Heart left ventricle (tissue), 16 donors: ENCODE measurements at regions not wholly inside any gene's neighbourhood (a gene's known extent, or its start where the extent isn't known, plus 50 kb on each side); places are given as distances from the start of the nearest gene placed in this dataset.

Experiments used
- ATAC-seq, 4 donors: fragments of 200-7000 bp; cut with Tn5 transposase; one replicate each; pipeline ENCODE4 v1.9.1; 2020 to 2022; ENCODE audit warnings: moderate library complexity in 4 of 4, mild to moderate bottlenecking in 3 of 4, moderate number of reproducible peaks in 1 of 4
- DNase-seq, 5 donors: peaks; one replicate each; pipeline ENCODE4 v3.0.0-alpha.2; 2020
- H3K27ac ChIP-seq, 12 donors: fragments of 200-600 bp; sonication (generic) in 4 of 12; one replicate each; pipeline versions ENCODE4 v1.5.0 to v1.8.0; 2016 to 2022; ENCODE audit warnings: mild to moderate bottlenecking in 2 of 12
- H3K27me3 ChIP-seq, 9 donors: fragments of 200-600 bp; sonication (generic) in 2 of 9; one replicate each; pipeline versions ENCODE4 v1.5.1 to v1.8.0; 2016 to 2022; ENCODE audit warnings: mild to moderate bottlenecking in 3 of 9
- H3K36me3 ChIP-seq, 9 donors: fragments of 200-600 bp; sonication (generic) in 2 of 9; one replicate each; pipeline versions ENCODE4 v1.5.0 to v1.8.0; 2018 to 2022; ENCODE audit warnings: mild to moderate bottlenecking in 2 of 9
- H3K4me1 ChIP-seq, 12 donors: fragments of 200-600 bp; sonication (generic) in 4 of 12; one replicate each; pipeline versions ENCODE4 v1.5.0 to v1.8.0; 2016 to 2022; ENCODE audit warnings: mild to moderate bottlenecking in 3 of 12
- H3K4me3 ChIP-seq, 12 donors: fragments of 200-600 bp; sonication (generic) in 4 of 12; one replicate each; pipeline versions ENCODE4 v1.5.0 to v1.8.0; 2017 to 2022; ENCODE audit warnings: mild to moderate bottlenecking in 9 of 12, moderate library complexity in 4 of 12
- H3K9me3 ChIP-seq, 12 donors: fragments of 200-600 bp; sonication (generic) in 4 of 12; one replicate each; pipeline versions ENCODE4 v1.5.0 to v1.8.0; 2016 to 2022; ENCODE audit warnings: mild to moderate bottlenecking in 1 of 12
- POLR2A ChIP-seq, 2 donors: fragments of 450-650 bp; IDR thresholded peaks; one replicate each; pipeline ENCODE4 v1.6.1; 2017; ENCODE audit warnings: antibody characterized with exemption in 2 of 2, mild to moderate bottlenecking in 2 of 2, moderate library complexity in 2 of 2
- WGBS, 4 donors: extraction: QIAGEN DNeasy Blood & Tissue Kit in 2 of 4; methylation state at CpG; one replicate each; pipeline versions ENCODE4 v1.1.5 to v1.1.7; 2013 to 2018; 5-methylcytosine and 5-hydroxymethylcytosine counted together
- intact Hi-C, 10 donors: fragments of 100-400 bp; cut with DNase I; formaldehyde crosslinking; loops; one replicate each; pipeline versions ENCODE4 v1.11.1 to v1.14.2; 2022
- TF ChIP-seq, protein P1 (sequence below), 12 donors: fragments of 200-600 bp; sonication (generic) in 4 of 12; IDR thresholded peaks; one replicate each; pipeline versions ENCODE4 v1.5.0 to v1.8.0; 2018 to 2022; ENCODE audit warnings: antibody characterized with exemption in 12 of 12, mild to moderate bottlenecking in 5 of 12
- donor health status: ischemic (EF 13 %, LVEDD 7.1; RV severe dilation, severe dysfunction).
- donor health status: healthy with polysubstance abuse.
- donor health status: DM: no; HTN: yes; CAD: no.
- donor health status: DM: no; HTN: no; CAD: no.
- donor health status: ischemic (EF 25% LVEDD 6.9; RV normal size, moderate dysfunction).
- donor health status: ischemic (EF 25% LVEDD 5.7; RV mildly dilated, moderate dysfunction).
- donor health status: healthy.
- donor health status: DM: yes; HTN: yes; CAD: no.
- donor health status: ischemic (EF 35%, LVEDD 5.7; RV mildly dilated, moderate dysfunction).
- donor health status: nonischemic (EF 11% LVEDD 7.7; RV severe dilation, severe dysfunction).
- donor health status: DM: yes; HTN: yes; CAD: no.
- donor health status: PGD.
- donor health status: ischemic (EF 29% LVEDD 5.4; RV normal size, mild dysfunction).
- donor health status: nonischemic (EF 23%, LVEDD 6.1; RV moderate dilation, normal function).

DNA sequence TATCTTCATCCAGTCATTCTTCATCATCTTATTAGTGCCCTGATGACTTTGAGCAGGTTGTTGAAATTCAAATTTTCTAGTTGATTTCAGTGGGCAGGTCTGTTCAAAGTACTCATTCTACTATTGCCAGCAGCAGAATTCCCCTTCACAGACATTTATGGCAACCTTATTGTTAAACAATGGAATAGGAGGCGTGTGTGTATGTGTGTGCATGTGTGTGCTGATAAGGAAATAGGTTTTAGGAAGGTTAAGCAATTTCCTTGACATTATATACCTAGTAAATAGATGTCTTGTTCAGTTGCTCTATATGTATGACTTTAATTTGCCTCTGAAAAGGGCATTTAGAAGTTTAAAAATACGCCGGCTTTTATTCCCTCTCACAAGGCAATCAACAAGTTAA, 601.4 kb upstream of the CA10 start:
- intact Hi-C loops, result loop anchor here in 2 of 10 donors (2.0 to 10.0 kb wide), 3 partner anchors 32 to 65 kb away; no protein-coding TSS in a partner anchor
- no peak for ATAC-seq
- no peaks in the 10 kb centered on the region for H3K36me3 ChIP-seq
- no peak overlapping the region for H3K27ac ChIP-seq
- no peak for DNase-seq
- TF ChIP-seq POLR2A (IDR thresholded peaks at IDR 0.05), result no peak
- TF ChIP-seq, protein P1, sequence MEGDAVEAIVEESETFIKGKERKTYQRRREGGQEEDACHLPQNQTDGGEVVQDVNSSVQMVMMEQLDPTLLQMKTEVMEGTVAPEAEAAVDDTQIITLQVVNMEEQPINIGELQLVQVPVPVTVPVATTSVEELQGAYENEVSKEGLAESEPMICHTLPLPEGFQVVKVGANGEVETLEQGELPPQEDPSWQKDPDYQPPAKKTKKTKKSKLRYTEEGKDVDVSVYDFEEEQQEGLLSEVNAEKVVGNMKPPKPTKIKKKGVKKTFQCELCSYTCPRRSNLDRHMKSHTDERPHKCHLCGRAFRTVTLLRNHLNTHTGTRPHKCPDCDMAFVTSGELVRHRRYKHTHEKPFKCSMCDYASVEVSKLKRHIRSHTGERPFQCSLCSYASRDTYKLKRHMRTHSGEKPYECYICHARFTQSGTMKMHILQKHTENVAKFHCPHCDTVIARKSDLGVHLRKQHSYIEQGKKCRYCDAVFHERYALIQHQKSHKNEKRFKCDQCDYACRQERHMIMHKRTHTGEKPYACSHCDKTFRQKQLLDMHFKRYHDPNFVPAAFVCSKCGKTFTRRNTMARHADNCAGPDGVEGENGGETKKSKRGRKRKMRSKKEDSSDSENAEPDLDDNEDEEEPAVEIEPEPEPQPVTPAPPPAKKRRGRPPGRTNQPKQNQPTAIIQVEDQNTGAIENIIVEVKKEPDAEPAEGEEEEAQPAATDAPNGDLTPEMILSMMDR (IDR thresholded peaks at IDR 0.05), result no peak
- H3K9me3 ChIP-seq, result peaks cover 0 to 6% (median under 1%) of the 10 kb centered on the region in 12 donors
- H3K4me1 ChIP-seq, result peaks cover 0 to 4% (median 0%) of the 10 kb centered on the region in 12 donors
- WGBS, 4 donors, result 84 to 89% (median 85%) methylated on average over 3 of the region's 3 CpGs
- no peak overlapping the region for H3K4me3 ChIP-seq
- H3K27me3 ChIP-seq, result no peaks in the 10 kb centered on the region

- H3K4me3 ChIP-seq, result no peak overlapping the region
- ATAC-seq, result no peak
- TF ChIP-seq, protein P1 (IDR thresholded peaks at IDR 0.05), result no peak
- no peak for TF ChIP-seq POLR2A (IDR thresholded peaks at IDR 0.05)
- WGBS, 4 donors, result 39 to 48% (median 41%) methylated on average over 1 of the region's 1 CpG
- H3K4me1 ChIP-seq, result peaks cover 0 to 4% (median 0%) of the 10 kb centered on the region in 12 donors
- H3K36me3 ChIP-seq, result no peaks in the 10 kb centered on the region
- intact Hi-C loops, result loop anchor here in 1 of 10 donors (2.0 to 5.0 kb wide), 2 partner anchors 34 to 64 kb away; no protein-coding TSS in a partner anchor
- no peaks in the 10 kb centered on the region for H3K27me3 ChIP-seq
- no peaks in the 10 kb centered on the region for H3K9me3 ChIP-seq
- DNase-seq, result no peak
- peak overlapping the region in 1 of 12 donors; percentile 18 for H3K27ac ChIP-seq
Measured at GRCh38 chr17:52758481-52758880, 600.0 kb upstream of the CA10 start.

DNA sequence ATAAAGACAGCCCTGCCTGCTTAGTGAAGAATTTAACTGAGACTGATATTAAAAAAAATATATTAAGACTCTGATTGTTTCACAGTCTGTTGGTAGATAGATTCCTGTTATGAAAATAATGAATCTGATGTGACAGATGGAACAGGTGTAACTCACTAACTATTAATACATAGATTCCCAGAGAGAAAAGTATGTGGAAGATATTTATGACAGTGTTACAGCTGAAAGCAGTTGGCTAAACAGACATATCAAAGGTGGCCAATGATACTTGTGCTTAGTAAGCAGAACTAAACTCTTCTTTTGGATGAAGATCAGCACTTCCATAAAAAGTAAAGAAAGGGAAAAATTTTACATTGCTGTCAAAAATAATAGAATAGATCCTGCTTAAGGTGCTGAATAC, 598.2 kb upstream of the CA10 start:
- Histone ChIP-seq H3K4me1 (peaks cover 0 to 4% (median 0%) of the 10 kb centered on the region in 12 donors), H3K27me3 (no peaks in the 10 kb centered on the region), H3K27ac (no peak overlapping the region), H3K9me3 (no peaks in the 10 kb centered on the region), H3K36me3 (no peaks in the 10 kb centered on the region), H3K4me3 (no peak overlapping the region)
- DNase-seq (no peak), ATAC-seq (no peak)
- TF ChIP-seq, protein P1 (IDR thresholded peaks at IDR 0.05), result no peak
- TF ChIP-seq POLR2A (IDR thresholded peaks at IDR 0.05), result no peak
- intact Hi-C loops, result loop anchor here in 1 of 10 donors (5.0 kb wide), 1 partner anchor 36 kb away; no protein-coding TSS in a partner anchor

GRCh38 chr17:52754838-52755237, 596.3 kb upstream of the CA10 start:
- no peak overlapping the region for H3K4me3 ChIP-seq
- WGBS, 4 donors, result 89 to 94% (median 91%) methylated on average over 4 of the region's 4 CpGs
- DNase-seq (no peak), ATAC-seq (no peak)
- H3K36me3 ChIP-seq, result no peaks in the 10 kb centered on the region
- peaks cover 0 to 4% (median 0%) of the 10 kb centered on the region in 12 donors for H3K4me1 ChIP-seq
- H3K27me3 ChIP-seq, result no peaks in the 10 kb centered on the region
- intact Hi-C loops, result loop anchor here in 1 of 10 donors (5.0 kb wide), 1 partner anchor 37 kb away; no protein-coding TSS in a partner anchor
- H3K27ac ChIP-seq, result no peak overlapping the region
- TF ChIP-seq, protein P1 (IDR thresholded peaks at IDR 0.05), result no peak
- TF ChIP-seq POLR2A (IDR thresholded peaks at IDR 0.05), result no peak
- H3K9me3 ChIP-seq, result no peaks in the 10 kb centered on the region
